ENCODE measurements at regions not wholly inside any gene's neighbourhood (a gene's known extent, or its start where the extent isn't known, plus 50 kb on each side); places are given as distances from the start of the nearest gene placed in this dataset.

GRCh38 chr16:48487287-48487686 is 102.1 kb upstream of the SIAH1 start:
- no peak for DNase-seq (ENCODE audit: low spot score)

GRCh38 chr16:48481772-48482171 is 96.6 kb upstream of the SIAH1 start:
- DNase-seq (ENCODE audit: low spot score), result no peak

- no peak for DNase-seq (ENCODE audit: low spot score)
Observed at GRCh38 chr16:48481211-48481610, 96.0 kb upstream of the SIAH1 start.

- no peak for DNase-seq (ENCODE audit: low spot score)
Observed at GRCh38 chr16:48479955-48480354, 94.7 kb upstream of the SIAH1 start.

GRCh38 chr16:48479329-48479728 is 94.1 kb upstream of the SIAH1 start:
- no peak for DNase-seq (ENCODE audit: low spot score)

GRCh38 chr16:48478393-48478792 is 93.2 kb upstream of the SIAH1 start:
- no peak for DNase-seq (ENCODE audit: low spot score)

- DNase-seq (ENCODE audit: low spot score), result no peak
Observed at GRCh38 chr16:48471435-48471834, 86.2 kb upstream of the SIAH1 start.

GRCh38 chr16:48462106-48462740 is 77.0 kb upstream of the SIAH1 start:
- no peak for DNase-seq (ENCODE audit: low spot score)

- no peak for DNase-seq (ENCODE audit: low spot score)
Observed at GRCh38 chr16:48459167-48459566, 74.0 kb upstream of the SIAH1 start.

GRCh38 chr16:48454051-48454450 is 68.8 kb upstream of the SIAH1 start:
- DNase-seq (ENCODE audit: low spot score), result no peak

GRCh38 chr16:48452991-48453760 is 68.0 kb upstream of the SIAH1 start:
- no peak for DNase-seq (ENCODE audit: low spot score)

GRCh38 chr16:48451323-48451722 is 66.1 kb upstream of the SIAH1 start:
- no peak for DNase-seq (ENCODE audit: low spot score)

GRCh38 chr16:48450367-48450766 is 65.2 kb upstream of the SIAH1 start:
- DNase-seq (ENCODE audit: low spot score), result no peak

- DNase-seq (ENCODE audit: low spot score), result no peak
Observed at GRCh38 chr16:48448841-48449481, 63.7 kb upstream of the SIAH1 start.

GRCh38 chr16:48447940-48448536 is 62.8 kb upstream of the SIAH1 start:
- no peak for DNase-seq (ENCODE audit: low spot score)

GRCh38 chr16:48447428-48447827 is 62.2 kb upstream of the SIAH1 start:
- DNase-seq (ENCODE audit: low spot score), result no peak

- DNase-seq (ENCODE audit: low spot score), result no peak
Observed at GRCh38 chr16:48446534-48446920, 61.3 kb upstream of the SIAH1 start.

GRCh38 chr16:48445782-48446533 is 60.7 kb upstream of the SIAH1 start:
- no peak for DNase-seq (ENCODE audit: low spot score)

- peak; percentile 8 for DNase-seq (ENCODE audit: low spot score)
Observed at GRCh38 chr16:48444574-48444973, 59.4 kb upstream of the SIAH1 start.

GRCh38 chr16:48442379-48442778 is 57.2 kb upstream of the SIAH1 start:
- no peak for DNase-seq (ENCODE audit: low spot score)

GRCh38 chr16:48441863-48442279 is 56.7 kb upstream of the SIAH1 start:
- no peak for DNase-seq (ENCODE audit: low spot score)

GRCh38 chr16:48441106-48441505 is 55.9 kb upstream of the SIAH1 start:
- no peak for DNase-seq (ENCODE audit: low spot score)

All from LoVo (cell line).